Neural cell (in vitro differentiated cells): ENCODE measurements at regions not wholly inside any gene's neighbourhood (a gene's known extent, or its start where the extent isn't known, plus 50 kb on each side); places are given as distances from the start of the nearest gene placed in this dataset.
"Not testable (repeated sequence)": the region's sequence is repeated elsewhere in the genome, so short reads cannot be mapped to it uniquely, and the experiment has no call there.

Source experiments
- CTCF ChIP-seq: fragments of 450-650 bp; IDR thresholded peaks from 2 replicates; pipeline ENCODE4 v1.5.1; 2014; ENCODE audit warnings: antibody characterized with exemption, mild to moderate bottlenecking, moderate library complexity; ENCODE audit not compliant: poor library complexity, severe bottlenecking
- EP300 ChIP-seq: fragments of 450-650 bp; conservative IDR thresholded peaks from 2 replicates; pipeline ENCODE4 v1.6.1; 2014; ENCODE audit warnings: antibody characterized with exemption, mild to moderate bottlenecking, moderate library complexity; ENCODE audit not compliant: poor library complexity, severe bottlenecking
- EZH2 ChIP-seq: fragments of 200-600, 300-800 bp; shearing (Covaris generic), sonication (generic); IDR thresholded peaks from 2 replicates; pipeline ENCODE4 v1.6.1; 2014; ENCODE audit warnings: antibody characterized with exemption, low read length, borderline replicate concordance, mild to moderate bottlenecking; ENCODE audit not compliant: insufficient read depth, poor library complexity, severe bottlenecking
- MXI1 ChIP-seq: fragments of 450-650 bp; conservative IDR thresholded peaks from 2 replicates; pipeline ENCODE4 v1.6.1; 2014; ENCODE audit warnings: antibody characterized with exemption, mild to moderate bottlenecking; ENCODE audit not compliant: poor library complexity, severe bottlenecking
- POLR2AphosphoS5 ChIP-seq: IDR thresholded peaks from 2 replicates; pipeline ENCODE4 v1.6.1; 2012
- REST ChIP-seq: IDR thresholded peaks from 2 replicates; pipeline ENCODE4 v1.6.1; 2012; ENCODE audit warnings: borderline replicate concordance
- TAF1 ChIP-seq: IDR thresholded peaks from 2 replicates; pipeline ENCODE4 v1.6.1; 2012; ENCODE audit warnings: low read depth

- TF ChIP-seq CTCF, EP300, TAF1, REST, POLR2AphosphoS5, EZH2, MXI1: not testable (repeated sequence)
Observed at GRCh38 chr6:60574723-60575122, 1711.3 kb downstream of the KHDRBS2 start.
